Stomach (tissue), 4 donors: ENCODE measurements at regions not wholly inside any gene's neighbourhood (a gene's known extent, or its start where the extent isn't known, plus 50 kb on each side); places are given as distances from the start of the nearest gene placed in this dataset.

Experiments used
- CTCF ChIP-seq, 7 experiments: fragments of 450-650 bp in 4 of 7; fragments of 200-600 bp in 3 of 7; sonication (generic) in 3 of 7; IDR thresholded peaks; one replicate each; pipeline ENCODE4 v1.5.1; 2016 to 2019; ENCODE audit warnings: antibody characterized with exemption in 7 of 7, control low read depth in 2 of 7, mild to moderate bottlenecking in 1 of 7
- EP300 ChIP-seq: sonication (generic); formaldehyde crosslinking; IDR thresholded peaks from one replicate; pipeline ENCODE4 v1.6.1; 2017; ENCODE audit warnings: antibody characterized with exemption
- POLR2A ChIP-seq, 4 donors: fragments of 450-650 bp; IDR thresholded peaks; one replicate each; pipeline ENCODE4 v1.6.1; 2016; ENCODE audit warnings: antibody characterized with exemption in 4 of 4, control low read depth in 2 of 4, mild to moderate bottlenecking in 1 of 4, moderate library complexity in 1 of 4

GRCh38 chr5:3153906-3154305 is 402.4 kb upstream of the IRX2 start:
- TF ChIP-seq CTCF (IDR thresholded peaks at IDR 0.05) (no peak), POLR2A (IDR thresholded peaks at IDR 0.05) (no peak), EP300 (no peak)
